H1 (cell line): ENCODE measurements at regions not wholly inside any gene's neighbourhood (a gene's known extent, or its start where the extent isn't known, plus 50 kb on each side); places are given as distances from the start of the nearest gene placed in this dataset.

Experiments used
- EP300 ChIP-seq, 2 experiments: IDR thresholded peaks; 1 replicate in 1 of 2; 2 replicates in 1 of 2; pipeline ENCODE4 v1.6.1; 2011 to 2012; ENCODE audit warnings: low read depth in 2 of 2, low read length in 2 of 2, mild to moderate bottlenecking in 2 of 2, borderline replicate concordance in 1 of 2, inconsistent platforms in 1 of 2, moderate library complexity in 1 of 2
- POLR2A ChIP-seq, 2 experiments: IDR thresholded peaks; 1 replicate in 1 of 2; 2 replicates in 1 of 2; pipeline ENCODE4 v1.6.1; 2011; ENCODE audit warnings: low read depth in 2 of 2, low read length in 2 of 2, mild to moderate bottlenecking in 2 of 2; ENCODE audit errors: control extremely low read depth in 1 of 2
- POLR2AphosphoS5 ChIP-seq: IDR thresholded peaks from 2 replicates; pipeline ENCODE4 v1.6.1; 2011; ENCODE audit warnings: low read depth, low read length

- TF ChIP-seq POLR2A (IDR thresholded peaks at IDR 0.05; ENCODE audit: control extremely low read depth in 1 of 2, low read depth in 2 of 2, low read length in 2 of 2) (no peak), EP300 (IDR thresholded peaks at IDR 0.05; ENCODE audit: borderline replicate concordance in 1 of 2, low read depth in 2 of 2, low read length in 2 of 2) (no peak), POLR2AphosphoS5 (no peak)
These were observed 126.4 kb downstream of the KDR start for GRCh38 chr4:54999003-54999402.
